ENCODE measurements at regions not wholly inside any gene's neighbourhood (a gene's known extent, or its start where the extent isn't known, plus 50 kb on each side); places are given as distances from the start of the nearest gene placed in this dataset.
A peak's percentile ranks its signal among the peaks of the same experiment; 100 is the strongest.

DNA sequence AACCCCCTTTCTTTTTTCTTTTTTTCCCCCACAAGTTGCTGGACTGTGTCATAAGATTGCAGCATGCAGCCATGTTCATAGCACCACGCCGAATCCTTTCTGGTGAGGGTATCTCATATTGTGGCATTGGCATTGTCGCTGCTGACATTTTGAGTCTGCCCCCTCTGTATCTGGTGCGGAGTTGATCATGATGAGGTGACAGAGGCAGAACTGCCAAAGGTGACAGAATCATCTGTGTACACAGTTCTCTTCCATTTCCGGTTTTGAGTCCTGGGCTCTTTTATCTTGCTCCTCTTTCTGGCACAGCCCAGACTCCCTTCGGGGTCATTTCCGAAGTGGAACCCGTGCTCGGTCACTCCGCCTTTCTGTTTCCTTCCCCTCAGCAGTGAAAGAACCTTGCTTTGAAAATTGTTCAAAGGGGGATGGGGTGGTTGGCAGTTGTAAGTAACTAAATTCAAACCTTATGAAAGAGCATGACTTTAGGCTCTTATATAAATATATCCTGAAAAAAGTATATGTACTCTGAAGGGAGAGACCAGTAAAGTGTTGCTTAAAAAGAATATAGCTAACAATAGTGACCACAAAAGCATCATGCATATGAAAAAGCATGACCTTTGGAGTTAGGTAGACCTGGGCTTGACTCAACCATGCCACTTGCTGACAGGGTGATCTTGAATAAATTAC lies 55.0 kb upstream of the BMP2K start:
- no peaks in the 10 kb centered on the region for H3K36me3 Mint-ChIP-seq
- H3K27ac Mint-ChIP-seq = peak overlapping the region; percentile 5 to 71 (median 65)
- DNase-seq (peak in 1 of 3 donors; percentile 68), ATAC-seq (ENCODE audit: low read depth in 2 of 2) (peak; percentile 56 to 60)
- no peaks in the 10 kb centered on the region for H3K9me3 Mint-ChIP-seq
- Histone ChIP-seq H3K27ac (ENCODE audit: insufficient read depth, low read length, poor library complexity, severe bottlenecking) (no peak overlapping the region), H3K4me3 (ENCODE audit: low read depth, low read length) (peak overlapping the region; percentile 57), H3K4me1 (ENCODE audit: control insufficient read depth, insufficient read depth, low read length, poor library complexity, severe bottlenecking) (peaks cover 10% of the 10 kb centered on the region), H3K36me3 (ENCODE audit: control insufficient read depth, insufficient read depth, low read length) (no peaks in the 10 kb centered on the region), H3K9me3 (ENCODE audit: control insufficient read depth in 2 of 2, low read length in 2 of 2) (no peaks in the 10 kb centered on the region), H3K27me3 (ENCODE audit: control insufficient read depth, insufficient read depth, low read length) (no peaks in the 10 kb centered on the region)
- H3K27me3 Mint-ChIP-seq = peaks cover 11% of the 10 kb centered on the region
- peaks cover 11 to 24% (median 20%) of the 10 kb centered on the region in 4 donors for H3K4me1 Mint-ChIP-seq
- peak overlapping the region; percentile 43 to 64 (median 50) for H3K4me3 Mint-ChIP-seq

DNA sequence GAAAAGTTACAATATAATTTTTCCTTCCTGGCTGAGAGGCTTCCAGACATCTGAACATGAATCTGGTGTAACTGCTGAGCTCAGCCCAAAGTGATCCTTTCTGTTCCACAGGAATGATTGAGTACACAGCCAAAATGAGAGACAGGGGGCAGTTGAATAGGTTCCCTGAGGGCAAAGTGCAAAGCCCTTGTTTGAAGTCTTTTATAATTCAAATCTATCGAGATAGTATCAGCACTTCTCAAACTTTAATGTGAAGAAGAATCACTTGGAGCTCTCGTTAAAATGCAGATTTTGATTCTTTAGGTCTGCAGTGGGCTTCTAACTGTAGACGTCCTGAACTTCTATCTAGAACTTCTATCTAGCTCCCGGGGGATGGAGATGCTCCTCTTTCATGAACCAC lies 54.4 kb upstream of the BMP2K start:
- Mint-ChIP-seq H3K9me3 (no peaks in the 10 kb centered on the region), H3K27me3 (peaks cover 11% of the 10 kb centered on the region), H3K4me3 (no peak overlapping the region), H3K27ac (no peak overlapping the region), H3K36me3 (no peaks in the 10 kb centered on the region), H3K4me1 (peaks cover 11 to 24% (median 20%) of the 10 kb centered on the region in 4 donors)
- DNase-seq = no peak
- H3K4me1 ChIP-seq (ENCODE audit: control insufficient read depth, insufficient read depth, low read length, poor library complexity, severe bottlenecking) = peaks cover 10% of the 10 kb centered on the region
- no peaks in the 10 kb centered on the region for H3K27me3 ChIP-seq (ENCODE audit: control insufficient read depth, insufficient read depth, low read length)
- H3K4me3 ChIP-seq (ENCODE audit: low read depth, low read length) = no peak overlapping the region
- ATAC-seq (ENCODE audit: low read depth in 2 of 2) = no peak
- no peaks in the 10 kb centered on the region for H3K9me3 ChIP-seq (ENCODE audit: control insufficient read depth in 2 of 2, low read length in 2 of 2)
- H3K27ac ChIP-seq (ENCODE audit: insufficient read depth, low read length, poor library complexity, severe bottlenecking) = no peak overlapping the region
- H3K36me3 ChIP-seq (ENCODE audit: control insufficient read depth, insufficient read depth, low read length) = no peaks in the 10 kb centered on the region

DNA sequence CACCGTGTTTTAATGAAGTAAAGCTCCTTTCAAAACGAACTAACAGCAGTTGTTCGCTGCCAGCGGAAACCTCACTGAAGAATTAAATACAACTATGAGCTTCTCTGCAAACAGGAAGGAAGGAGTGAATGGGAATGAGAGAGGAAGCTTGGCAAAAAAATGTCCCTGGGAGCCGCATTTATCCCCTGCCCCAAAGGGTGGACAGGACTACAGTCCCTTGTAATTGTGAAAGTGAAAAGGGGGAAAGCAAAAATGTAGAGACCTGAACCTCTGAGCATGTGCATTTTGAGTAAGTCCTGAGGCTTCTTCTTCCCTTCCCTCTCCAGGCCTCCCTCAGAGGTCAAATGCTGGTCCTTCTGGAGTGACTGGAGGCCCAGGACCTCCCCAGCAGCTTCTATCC lies 53.8 kb upstream of the BMP2K start:
- H3K27me3 ChIP-seq (ENCODE audit: control insufficient read depth, insufficient read depth, low read length) = no peaks in the 10 kb centered on the region
- Mint-ChIP-seq H3K4me3 (no peak overlapping the region), H3K36me3 (no peaks in the 10 kb centered on the region), H3K4me1 (peaks cover 11 to 24% (median 20%) of the 10 kb centered on the region in 4 donors), H3K27ac (no peak overlapping the region), H3K27me3 (peaks cover 11% of the 10 kb centered on the region), H3K9me3 (no peaks in the 10 kb centered on the region)
- H3K4me3 ChIP-seq (ENCODE audit: low read depth, low read length) = no peak overlapping the region
- DNase-seq = no peak
- no peak overlapping the region for H3K27ac ChIP-seq (ENCODE audit: insufficient read depth, low read length, poor library complexity, severe bottlenecking)
- H3K9me3 ChIP-seq (ENCODE audit: control insufficient read depth in 2 of 2, low read length in 2 of 2) = no peaks in the 10 kb centered on the region
- H3K4me1 ChIP-seq (ENCODE audit: control insufficient read depth, insufficient read depth, low read length, poor library complexity, severe bottlenecking) = peaks cover 10% of the 10 kb centered on the region
- H3K36me3 ChIP-seq (ENCODE audit: control insufficient read depth, insufficient read depth, low read length) = no peaks in the 10 kb centered on the region
- no peak for ATAC-seq (ENCODE audit: low read depth in 2 of 2)

- Histone ChIP-seq H3K4me1 (ENCODE audit: control insufficient read depth, insufficient read depth, low read length, poor library complexity, severe bottlenecking) (peaks cover 10% of the 10 kb centered on the region), H3K27ac (ENCODE audit: insufficient read depth, low read length, poor library complexity, severe bottlenecking) (no peak overlapping the region), H3K36me3 (ENCODE audit: control insufficient read depth, insufficient read depth, low read length) (no peaks in the 10 kb centered on the region), H3K27me3 (ENCODE audit: control insufficient read depth, insufficient read depth, low read length) (no peaks in the 10 kb centered on the region), H3K4me3 (ENCODE audit: low read depth, low read length) (no peak overlapping the region), H3K9me3 (ENCODE audit: control insufficient read depth in 2 of 2, low read length in 2 of 2) (no peaks in the 10 kb centered on the region)
- ATAC-seq (ENCODE audit: low read depth in 2 of 2) (no peak), DNase-seq (no peak)
- H3K9me3 Mint-ChIP-seq = no peaks in the 10 kb centered on the region
- H3K4me3 Mint-ChIP-seq = no peak overlapping the region
- peak overlapping the region in 1 of 3 donors; percentile 61 for H3K27ac Mint-ChIP-seq
- peaks cover 11 to 24% (median 20%) of the 10 kb centered on the region in 4 donors for H3K4me1 Mint-ChIP-seq
- H3K27me3 Mint-ChIP-seq = peaks cover 11% of the 10 kb centered on the region
- H3K36me3 Mint-ChIP-seq = no peaks in the 10 kb centered on the region
Measured at GRCh38 chr4:78722878-78723277, 53.3 kb upstream of the BMP2K start.
